ENCODE measurements at regions not wholly inside any gene's neighbourhood (a gene's known extent, or its start where the extent isn't known, plus 50 kb on each side); places are given as distances from the start of the nearest gene placed in this dataset.
A peak's percentile ranks its signal among the peaks of the same experiment; 100 is the strongest.

DNA sequence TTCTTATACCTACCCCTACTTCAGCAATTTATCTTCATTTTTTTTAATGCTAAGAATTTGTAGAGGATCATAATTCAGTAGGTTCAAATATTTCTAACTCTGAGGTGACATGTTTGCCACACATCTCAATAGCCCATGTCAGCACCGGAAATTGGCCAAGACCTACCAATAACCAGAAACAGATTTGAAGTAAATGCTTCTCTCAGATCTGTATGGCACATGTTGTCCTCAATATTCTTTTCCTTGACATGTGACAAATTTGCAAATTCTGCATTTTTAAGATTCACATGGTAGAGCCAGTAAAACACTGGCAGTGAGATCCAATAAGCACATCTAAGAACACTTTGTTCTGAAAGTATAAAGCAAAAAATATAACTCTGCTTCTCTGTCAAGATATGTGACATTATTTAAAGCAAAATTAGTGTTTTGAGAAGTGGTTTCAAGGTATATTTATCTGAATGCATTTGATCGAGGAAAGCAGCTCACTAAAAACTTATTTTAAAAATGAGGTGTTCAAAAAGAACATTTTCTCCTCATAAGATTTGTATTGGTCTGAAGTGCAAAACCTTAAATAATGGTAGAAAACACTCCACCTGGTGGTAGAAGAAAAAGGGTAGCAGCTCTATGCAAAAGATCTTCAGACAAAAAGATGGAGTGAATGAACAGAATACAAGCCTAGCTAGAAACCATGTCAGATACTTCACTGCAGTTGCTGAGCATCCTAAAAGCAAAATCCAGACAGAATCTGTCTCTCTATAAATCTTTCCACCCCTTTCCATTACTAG, 513.8 kb upstream of the FAM241A start:
- no peak for DNase-seq

DNA sequence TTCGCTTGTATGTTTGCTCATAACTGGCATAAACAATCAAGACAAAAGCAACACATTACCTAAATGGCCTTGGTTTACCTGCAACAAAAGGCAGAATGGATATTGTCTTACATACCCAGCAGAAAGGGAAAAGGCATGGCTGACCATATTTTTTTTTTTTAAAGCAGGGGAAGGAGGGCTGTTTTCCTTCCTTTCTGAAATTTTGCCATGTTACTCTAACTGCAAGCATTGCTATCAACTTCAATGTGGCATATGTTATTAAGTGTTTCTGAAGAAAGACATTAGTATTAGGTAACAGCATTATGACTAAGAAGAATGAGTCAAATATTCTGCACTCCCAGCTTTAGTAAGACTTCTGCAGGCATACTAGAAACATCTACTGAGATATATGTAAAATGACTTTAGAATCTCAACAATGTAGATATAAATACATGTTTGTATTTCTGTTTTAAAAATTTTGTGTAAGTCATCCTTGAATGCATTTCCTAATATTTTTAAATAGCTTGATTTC, 512.6 kb upstream of the FAM241A start:
- DNase-seq = no peak

DNA sequence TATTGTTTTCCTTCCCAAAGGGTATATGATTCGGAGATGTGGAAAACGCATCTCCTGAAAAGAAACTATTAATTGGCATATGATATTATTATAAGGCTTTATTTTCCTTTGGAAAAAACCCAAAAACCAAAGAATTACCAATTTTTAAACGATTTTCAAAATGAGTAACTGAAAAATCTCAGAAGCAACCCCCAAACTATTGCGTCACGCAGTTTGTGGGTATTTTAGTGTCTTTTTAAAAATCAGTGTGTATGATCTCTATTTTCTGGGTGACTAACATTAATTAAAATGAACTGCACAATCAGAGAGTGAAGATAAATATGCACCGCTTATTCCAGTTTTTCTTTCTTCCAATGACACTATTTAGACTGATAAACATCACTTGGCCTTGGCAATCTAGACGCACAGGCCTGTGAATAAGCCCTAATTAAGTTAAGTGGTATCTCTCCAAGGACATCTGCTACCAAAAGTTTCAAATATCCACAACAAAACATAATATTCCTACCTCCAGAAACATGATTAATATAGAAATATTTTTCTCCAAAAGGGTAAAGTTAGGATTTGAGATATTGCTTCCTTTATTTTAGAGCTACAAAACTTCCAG, 511.5 kb upstream of the FAM241A start:
- no peak for DNase-seq

DNA sequence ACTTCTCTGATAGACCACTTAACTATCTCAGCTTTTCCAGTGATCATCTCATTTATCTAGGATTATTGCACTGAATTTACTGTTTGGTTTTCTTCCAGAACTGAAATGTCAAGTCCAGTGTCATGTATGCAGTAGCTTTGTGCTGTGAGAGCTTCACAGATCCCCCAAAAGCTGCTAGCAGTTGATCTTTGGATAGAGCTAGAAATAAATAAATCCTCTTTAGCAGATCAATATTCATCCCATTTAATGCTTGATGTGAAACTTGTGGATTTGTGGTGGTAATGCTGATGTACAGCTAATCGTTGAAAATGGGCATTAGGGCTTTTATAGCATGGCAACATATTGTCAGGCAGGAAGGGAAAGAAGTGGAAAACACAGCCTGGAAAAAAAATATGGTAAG, 509.6 kb upstream of the FAM241A start:
- no peak for DNase-seq

DNA sequence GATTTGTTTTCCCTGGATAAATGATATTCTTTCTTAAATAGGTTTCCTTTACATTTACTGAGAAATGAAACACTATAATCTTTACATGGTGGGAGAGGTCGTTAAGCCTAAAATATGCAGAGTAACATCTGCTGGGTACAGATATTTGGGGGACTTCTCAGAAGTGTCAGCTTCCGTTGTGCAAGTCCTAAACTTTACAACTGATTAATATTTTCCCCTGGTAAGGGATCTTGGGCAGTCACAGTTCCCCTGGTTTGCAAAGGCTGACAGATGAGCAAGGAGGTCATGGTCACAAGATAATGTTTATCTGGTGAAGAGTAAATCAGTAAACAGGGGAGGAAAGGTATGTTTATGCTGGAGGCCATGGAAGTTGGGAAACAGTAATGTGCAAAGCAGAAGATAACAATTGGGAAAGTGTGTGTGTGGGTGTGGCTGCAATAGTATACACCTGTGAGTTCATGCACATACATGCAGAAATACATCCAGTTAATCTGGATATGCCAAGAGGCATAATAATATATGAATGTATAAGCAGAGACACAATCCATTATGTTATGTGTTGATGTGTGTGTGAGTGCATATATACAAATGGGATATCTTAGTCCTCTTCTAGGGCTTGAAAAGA, 508.2 kb upstream of the FAM241A start:
- no peak for DNase-seq

DNA sequence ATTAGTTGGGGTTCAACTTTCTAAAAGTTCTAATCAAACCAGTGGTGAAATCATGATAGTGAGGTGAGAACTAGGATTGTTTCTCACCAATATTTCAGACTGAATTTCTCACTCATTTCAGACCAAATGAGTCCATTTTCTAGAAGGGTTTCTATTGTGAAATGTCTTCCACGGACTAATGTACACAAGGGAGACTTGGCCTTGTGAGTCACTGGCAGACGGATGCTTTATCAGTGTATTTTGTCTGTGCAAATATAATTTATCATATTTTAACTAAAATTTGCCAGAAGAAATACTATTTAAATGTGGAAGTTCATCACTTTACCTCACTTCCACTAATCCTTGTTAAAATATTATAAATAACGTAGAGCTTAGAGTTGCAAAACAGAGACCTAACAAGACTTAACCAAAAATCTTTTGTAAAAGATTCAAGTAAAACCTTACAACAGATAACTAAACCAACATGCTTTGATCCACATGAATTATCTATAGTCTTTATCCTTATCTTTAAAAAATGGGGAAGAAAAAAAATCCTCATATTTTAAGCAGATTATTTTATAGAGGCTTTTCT, 506.0 kb upstream of the FAM241A start:
- no peak for DNase-seq

DNA sequence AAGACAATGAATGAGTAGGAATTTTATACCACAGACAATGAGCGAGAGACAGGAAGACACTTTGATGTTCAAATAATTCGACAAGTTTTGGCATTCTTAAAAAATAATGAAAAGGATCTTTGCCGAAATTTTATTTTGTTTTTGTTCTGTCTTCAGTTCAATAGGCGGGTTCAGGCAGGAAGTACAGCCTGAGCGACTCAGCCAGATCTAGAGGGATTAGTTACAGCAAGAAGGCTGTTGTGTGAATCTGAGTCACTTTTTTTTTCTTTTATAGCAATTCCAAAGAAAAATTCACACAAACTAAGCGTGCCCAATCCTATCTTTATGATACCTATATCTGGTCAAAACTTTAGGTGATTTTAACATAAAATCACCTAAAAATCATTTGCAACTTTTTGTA, 505.4 kb upstream of the FAM241A start:
- DNase-seq = no peak

DNA sequence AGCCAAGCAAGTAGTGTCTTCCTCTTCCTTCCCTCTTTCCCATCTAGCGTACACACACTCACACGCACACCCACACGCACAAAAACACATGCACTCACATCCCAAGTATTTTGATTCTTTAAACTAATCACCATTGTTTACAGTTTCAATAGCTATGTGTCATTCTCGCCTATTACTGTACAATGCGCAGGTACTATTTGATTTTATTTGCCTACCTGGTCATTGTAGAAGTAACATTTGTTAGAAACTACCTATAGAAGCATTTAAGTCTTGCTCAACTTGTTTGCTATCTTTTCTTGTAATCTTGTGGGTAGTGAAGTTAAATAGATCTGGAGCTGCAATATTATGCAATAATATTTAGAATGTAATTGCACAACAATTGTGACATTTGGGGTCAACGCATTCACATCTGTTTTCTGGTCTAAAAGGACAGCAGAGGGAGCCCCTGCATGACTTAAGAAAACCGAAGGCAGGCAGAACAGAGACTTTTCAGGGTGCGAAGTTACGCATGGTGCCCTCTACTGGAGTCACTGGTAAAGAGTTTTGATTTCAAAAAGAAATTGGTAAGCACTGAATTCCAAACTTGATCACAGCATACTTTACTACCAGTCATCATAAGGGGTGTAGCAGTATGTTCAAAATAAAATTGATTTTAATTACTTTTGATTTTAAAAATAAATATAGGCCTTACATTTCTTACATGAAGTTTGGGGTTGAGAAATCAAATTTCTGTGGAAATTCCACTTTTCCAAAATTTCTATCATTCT, 503.3 kb upstream of the FAM241A start:
- peak in 1 of 5 donors; percentile 40 for DNase-seq

DNA sequence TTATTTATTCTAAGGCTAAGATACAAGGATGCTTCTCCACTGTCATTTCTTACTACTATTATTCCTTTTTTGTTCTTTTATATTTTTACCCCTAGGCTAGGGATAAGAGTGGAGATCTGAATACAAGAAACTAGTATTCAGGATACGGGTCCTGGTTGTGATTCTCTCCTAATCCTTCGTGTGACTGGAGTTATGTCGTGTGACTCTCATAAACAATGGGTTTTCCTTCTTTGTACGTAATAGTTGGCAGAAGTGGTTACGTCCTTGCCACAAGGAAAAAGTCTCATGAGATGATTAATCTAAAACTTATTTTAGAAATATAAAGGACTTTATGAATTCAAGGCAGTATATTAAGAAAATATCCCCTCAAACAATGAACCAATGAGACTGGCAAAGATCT, 497.2 kb upstream of the FAM241A start:
- no peak for DNase-seq

DNA sequence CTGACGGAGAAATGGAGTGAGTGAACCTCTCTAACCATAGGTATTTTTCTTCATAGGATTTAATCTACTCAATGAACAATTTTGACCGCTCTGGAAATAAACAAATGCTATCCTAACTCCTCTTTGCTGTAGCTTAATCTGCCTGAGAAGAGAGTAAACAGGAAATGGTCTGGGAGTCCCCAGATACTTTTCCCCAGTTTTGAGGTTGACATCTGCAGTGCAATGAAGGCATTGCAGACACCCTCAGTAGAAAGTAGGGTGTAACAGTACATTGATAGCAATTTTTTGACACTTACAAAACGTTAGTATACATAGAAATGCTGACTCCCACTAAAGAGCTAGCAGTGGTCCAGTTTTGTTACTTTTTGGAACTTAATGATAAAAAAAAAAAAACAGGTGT, 495.9 kb upstream of the FAM241A start:
- no peak for DNase-seq

DNA sequence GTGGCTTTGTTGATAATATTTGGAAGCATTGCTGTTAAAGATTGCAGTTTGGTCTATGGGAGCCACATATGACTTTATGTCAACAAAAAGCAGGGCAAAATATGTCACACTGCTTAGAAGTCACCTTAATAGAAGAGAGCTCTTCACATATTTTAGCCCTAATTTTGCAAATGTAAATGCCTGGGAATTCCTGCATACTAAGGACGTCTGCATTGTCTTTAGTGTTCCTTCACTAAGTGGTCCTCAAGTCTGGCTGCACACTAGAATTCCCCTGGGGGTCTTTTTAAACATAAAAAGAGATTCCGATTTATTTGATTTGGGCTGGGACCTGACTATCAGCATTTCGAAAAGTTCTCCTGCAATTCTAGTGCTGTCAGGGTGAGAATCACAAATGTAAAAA, 495.1 kb upstream of the FAM241A start:
- no peak for DNase-seq

DNA sequence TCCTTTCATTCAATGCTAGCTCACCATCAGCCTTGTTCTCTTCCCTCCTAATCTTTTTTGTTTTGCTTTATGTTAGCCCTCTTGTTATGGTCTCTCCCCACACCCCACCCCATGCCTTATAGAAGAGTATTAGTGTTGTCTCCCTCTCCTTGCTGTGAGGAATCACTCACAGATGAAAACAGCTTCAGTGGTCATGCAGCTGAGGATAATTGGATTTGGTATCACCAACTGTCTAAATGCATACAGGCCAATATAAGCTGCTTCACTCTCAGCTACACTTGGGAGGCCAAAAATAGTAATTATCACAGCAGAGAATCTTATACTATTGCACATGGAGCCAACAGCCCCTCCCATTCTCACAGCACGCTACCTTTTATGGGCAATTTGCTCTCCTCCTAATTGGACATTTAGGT, 494.6 kb upstream of the FAM241A start:
- DNase-seq = no peak

DNA sequence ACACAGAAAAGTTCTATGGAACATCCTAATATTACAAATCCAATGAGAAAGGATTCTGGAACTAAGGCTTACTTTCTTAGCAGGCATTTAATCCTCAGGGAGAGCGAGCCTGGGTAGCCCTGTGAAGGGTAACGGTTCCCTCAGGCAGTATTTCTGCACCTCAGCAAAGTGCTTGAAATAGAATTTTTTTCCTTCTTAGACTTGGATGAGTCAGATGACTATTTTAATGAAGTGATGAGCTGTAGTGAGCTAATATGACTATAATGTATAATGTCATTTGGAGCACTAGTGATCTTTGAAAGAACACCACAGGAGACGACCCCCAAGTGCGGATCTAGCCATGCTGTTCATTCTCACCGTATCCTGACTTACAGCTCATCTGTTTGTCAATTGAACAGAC, 493.0 kb upstream of the FAM241A start:
- no peak for DNase-seq

DNA sequence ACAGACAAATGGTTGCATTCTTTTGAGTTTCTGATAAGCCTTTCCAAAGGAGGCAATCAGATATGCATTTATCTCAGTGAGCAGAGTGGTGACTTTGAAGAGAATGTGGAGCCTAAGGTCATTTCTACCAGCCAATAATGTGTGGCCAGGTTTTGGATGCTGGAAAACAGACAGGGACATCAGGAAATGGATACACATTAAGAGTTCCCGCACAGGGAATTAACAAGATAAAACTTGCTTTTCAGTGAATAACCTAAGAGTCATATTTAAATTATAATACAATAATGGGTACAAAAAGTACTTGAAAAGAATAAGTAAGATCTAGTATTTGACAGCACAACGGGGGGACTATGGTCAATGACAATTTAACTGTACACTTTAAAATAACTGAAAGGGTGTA, 492.3 kb upstream of the FAM241A start:
- DNase-seq = no peak

DNA sequence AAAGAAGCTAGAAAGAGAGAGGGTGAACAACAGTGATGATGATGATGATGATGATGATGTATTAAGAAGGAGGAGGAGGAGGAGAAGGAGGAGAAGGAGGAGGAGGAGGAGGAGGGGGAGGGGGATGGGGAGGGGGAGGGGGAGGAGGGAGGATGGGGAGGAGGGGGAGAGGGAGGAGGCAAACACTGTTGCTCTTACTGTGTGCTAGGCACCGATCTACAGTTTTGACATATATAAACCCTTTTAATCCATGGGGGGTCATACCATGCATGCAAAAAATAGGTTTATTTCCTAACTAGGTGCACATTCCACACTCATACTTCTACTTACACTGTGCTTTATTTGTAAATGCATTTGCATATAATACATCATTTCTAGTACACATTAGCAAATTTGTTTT, 482.8 kb upstream of the FAM241A start:
- DNase-seq = no peak

DNA sequence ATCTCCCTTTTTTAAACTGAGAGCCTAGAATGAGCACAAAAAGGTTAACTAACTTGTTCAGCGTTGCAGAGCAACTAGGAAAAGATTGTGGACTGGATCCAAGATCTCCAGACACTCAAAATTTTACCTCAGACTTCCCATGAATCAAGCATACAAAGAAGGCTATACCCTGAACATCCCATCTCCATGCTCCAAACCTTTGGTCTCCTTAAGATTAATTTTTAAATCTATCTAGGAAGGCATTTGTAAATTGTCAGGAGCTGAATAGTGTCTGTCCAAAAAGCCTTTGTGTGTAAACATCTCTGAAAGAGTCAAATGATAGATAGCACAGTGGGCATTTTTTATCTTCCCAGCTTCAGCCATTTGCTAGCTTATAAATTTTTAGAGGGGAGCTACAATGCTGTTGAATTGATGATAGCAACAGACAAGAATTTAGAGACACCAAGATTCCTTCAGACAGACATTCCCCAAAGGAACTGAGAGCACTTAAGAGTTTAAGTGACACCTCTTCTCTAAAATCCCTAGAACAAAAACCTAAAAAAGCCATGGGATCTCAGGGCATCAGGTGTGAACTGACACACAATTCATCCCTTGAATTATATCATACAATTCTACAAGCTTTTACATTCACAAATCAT, 480.8 kb upstream of the FAM241A start:
- no peak for DNase-seq

DNA sequence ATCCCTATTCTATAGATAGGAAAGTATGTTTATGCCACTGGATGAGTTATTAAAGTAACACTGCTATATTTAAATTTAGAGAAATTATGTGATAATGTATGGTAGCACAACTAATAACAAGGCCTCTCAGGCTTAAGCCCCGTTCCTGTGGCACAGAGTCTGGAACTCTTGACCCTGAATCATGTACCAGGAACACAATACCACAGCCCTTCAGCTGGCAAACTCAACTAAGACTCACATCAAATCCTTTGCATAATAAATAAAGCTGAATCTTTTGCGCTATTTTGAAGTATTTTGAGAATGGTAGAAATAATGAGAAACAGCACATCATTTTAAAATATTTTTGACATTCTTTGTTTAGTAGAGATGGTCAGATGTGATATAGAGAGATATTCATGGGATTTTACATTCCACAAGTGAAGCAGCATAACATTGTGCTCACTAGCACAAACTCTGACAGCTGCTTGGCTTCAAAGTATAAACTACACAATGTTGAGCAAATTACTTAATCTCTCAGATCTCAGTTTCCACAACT, 478.4 kb upstream of the FAM241A start:
- DNase-seq = no peak

DNA sequence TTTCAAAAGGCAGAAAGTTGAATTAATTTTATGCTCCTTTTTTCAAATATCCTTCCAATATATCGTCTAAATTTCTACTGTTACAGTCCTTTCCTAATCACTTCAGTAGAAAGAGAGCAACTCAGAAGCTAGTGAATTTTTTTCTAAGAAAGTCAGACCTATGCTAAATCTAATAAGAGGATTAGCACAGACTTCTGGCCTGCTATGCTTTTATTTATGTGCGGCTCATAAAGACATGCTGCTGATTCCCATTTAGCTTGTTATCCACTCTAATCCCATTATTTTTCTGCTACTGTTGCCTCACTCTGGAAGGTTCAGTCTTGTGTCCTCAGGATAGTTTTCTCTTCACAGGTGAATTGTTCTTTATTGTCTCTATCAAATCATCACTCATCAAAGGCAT, 473.5 kb upstream of the FAM241A start:
- DNase-seq = no peak

DNA sequence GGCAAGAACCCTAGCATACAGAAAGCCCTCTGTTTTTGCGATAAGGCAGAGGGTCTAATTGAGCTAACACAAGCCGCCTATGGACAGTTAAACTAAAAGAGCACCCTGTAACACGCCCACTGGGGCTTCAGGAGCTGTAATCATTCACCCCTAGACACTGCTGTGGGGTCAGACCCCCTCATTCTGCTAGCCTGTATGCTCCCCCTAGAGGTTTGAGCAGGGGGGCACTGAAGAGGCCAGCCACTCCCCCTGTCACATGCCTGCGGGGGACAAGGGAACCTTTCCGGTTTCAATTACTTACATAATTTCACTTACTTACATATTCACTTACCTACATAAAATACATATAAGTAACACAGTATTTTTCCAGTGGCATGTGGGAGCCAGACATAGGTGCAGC, 469.5 kb upstream of the FAM241A start:
- no peak for DNase-seq

DNA sequence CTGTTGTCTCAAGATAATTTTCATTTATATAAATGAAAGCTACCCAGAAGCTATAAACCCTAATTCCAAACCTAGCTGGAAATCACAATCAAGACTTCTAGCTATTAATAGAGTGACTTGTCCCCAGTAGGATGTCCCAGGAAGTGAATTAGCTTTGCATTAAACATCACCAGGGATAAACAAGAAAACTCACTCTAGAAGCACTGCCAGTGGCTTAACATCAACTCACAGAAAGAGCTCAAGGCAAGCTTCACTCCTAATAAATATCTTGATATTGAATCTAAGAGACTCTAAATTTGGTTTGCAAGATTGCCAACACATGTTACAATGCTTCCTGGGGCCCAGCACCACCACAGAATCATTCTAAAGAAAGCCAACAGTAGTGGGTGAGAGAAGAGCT, 468.7 kb upstream of the FAM241A start:
- no peak for DNase-seq

DNA sequence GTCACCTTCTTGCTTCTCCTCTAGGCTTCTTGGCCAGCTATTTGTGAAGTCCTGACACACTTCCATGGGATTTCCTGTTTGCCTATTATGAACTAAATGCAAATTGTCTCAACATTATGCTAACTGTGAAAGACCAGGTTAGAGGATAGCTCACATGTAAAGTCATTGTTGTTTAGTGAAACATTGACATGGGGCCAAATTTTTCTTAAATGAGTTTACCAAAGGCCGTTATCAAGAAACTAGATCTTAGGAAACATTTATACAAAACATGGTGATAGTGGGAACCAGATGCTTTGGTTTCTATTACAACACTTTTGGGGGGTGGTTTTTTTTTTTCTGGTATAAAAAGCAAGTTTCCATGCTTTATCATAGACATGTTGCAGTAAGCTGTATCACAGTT, 466.8 kb upstream of the FAM241A start:
- DNase-seq = no peak

DNA sequence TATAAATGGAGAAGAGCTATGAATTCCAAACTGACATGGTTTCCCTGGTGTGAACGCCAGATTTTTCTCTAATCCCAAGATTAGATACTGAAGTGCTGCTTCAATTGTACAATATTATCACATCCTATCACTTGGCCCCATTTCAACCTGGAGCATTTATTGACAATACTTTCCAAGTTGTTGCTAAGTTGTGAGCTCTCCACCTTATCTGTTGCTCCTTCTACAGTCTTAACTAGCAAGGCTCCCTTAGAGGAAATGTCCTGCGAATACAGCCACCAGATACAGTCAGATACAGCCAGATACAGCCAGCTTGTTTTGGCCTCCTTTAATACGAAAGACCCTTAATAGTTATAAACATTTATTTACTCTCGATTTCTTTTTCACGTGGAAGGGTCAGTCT, 466.3 kb upstream of the FAM241A start:
- DNase-seq = no peak
